ENCODE measurements at regions not wholly inside any gene's neighbourhood (a gene's known extent, or its start where the extent isn't known, plus 50 kb on each side); places are given as distances from the start of the nearest gene placed in this dataset.

GRCh38 chr6:102798636-102799035 is 1405.1 kb downstream of the GRIK2 start:
- H4K20me1 ChIP-seq (ENCODE audit: low read depth, low read length) = no peaks in the 10 kb centered on the region
- no peak overlapping the region for H3K4me3 ChIP-seq (ENCODE audit: insufficient read depth, low read length, poor library complexity, severe bottlenecking)
- H3K9me2 ChIP-seq (replicated peaks; ENCODE audit: insufficient read depth, low read length) = no peaks in the 10 kb centered on the region
- no peak overlapping the region for H3K9ac ChIP-seq (ENCODE audit: low read length)
- no peaks in the 10 kb centered on the region for H3K36me3 ChIP-seq (ENCODE audit: low read length)
- no peak overlapping the region for H2AFZ ChIP-seq (ENCODE audit: low read depth, low read length, severe bottlenecking)
- H3K4me2 ChIP-seq (ENCODE audit: low read depth, low read length, poor library complexity, severe bottlenecking) = no peak overlapping the region
- no peaks in the 10 kb centered on the region for H3K79me2 ChIP-seq (ENCODE audit: insufficient read depth, low read length)
- H3K27me3 ChIP-seq (ENCODE audit: low read length) = no peaks in the 10 kb centered on the region
- no peaks in the 10 kb centered on the region for H3K9me3 ChIP-seq (ENCODE audit: insufficient read depth, low read length)
- no peak overlapping the region for H3K27ac ChIP-seq (ENCODE audit: low read depth, low read length)
- H3F3A ChIP-seq (ENCODE audit: insufficient read depth) = no peaks in the 10 kb centered on the region
- TF ChIP-seq CTCF (IDR thresholded peaks at IDR 0.05; ENCODE audit: insufficient read depth, low read length, poor library complexity, severe bottlenecking) (no peak), EZH2phosphoT487 (conservative IDR thresholded peaks at IDR 0.05; ENCODE audit: low read length) (no peak)

GRCh38 chr6:102793752-102794151 is 1400.2 kb downstream of the GRIK2 start:
- Histone ChIP-seq H3K79me2 (ENCODE audit: insufficient read depth, low read length) (no peaks in the 10 kb centered on the region), H3K9ac (ENCODE audit: low read length) (no peak overlapping the region), H2AFZ (ENCODE audit: low read depth, low read length, severe bottlenecking) (no peak overlapping the region), H3K27ac (ENCODE audit: low read depth, low read length) (no peak overlapping the region), H3K27me3 (ENCODE audit: low read length) (no peaks in the 10 kb centered on the region), H3K9me2 (replicated peaks; ENCODE audit: insufficient read depth, low read length) (no peaks in the 10 kb centered on the region), H4K20me1 (ENCODE audit: low read depth, low read length) (no peaks in the 10 kb centered on the region), H3K36me3 (ENCODE audit: low read length) (no peaks in the 10 kb centered on the region), H3F3A (ENCODE audit: insufficient read depth) (no peaks in the 10 kb centered on the region), H3K4me2 (ENCODE audit: low read depth, low read length, poor library complexity, severe bottlenecking) (no peak overlapping the region), H3K4me3 (ENCODE audit: insufficient read depth, low read length, poor library complexity, severe bottlenecking) (no peak overlapping the region), H3K9me3 (ENCODE audit: insufficient read depth, low read length) (no peaks in the 10 kb centered on the region)
- TF ChIP-seq CTCF (IDR thresholded peaks at IDR 0.05; ENCODE audit: insufficient read depth, low read length, poor library complexity, severe bottlenecking) = no peak

GRCh38 chr6:102774326-102774725 is 1380.8 kb downstream of the GRIK2 start:
- no peak for TF ChIP-seq CTCF (IDR thresholded peaks at IDR 0.05; ENCODE audit: insufficient read depth, low read length, poor library complexity, severe bottlenecking)
- TF ChIP-seq EZH2phosphoT487 (conservative IDR thresholded peaks at IDR 0.05; ENCODE audit: low read length) = no peak
- no peak overlapping the region for H3K27ac ChIP-seq (ENCODE audit: low read depth, low read length)
- H3K27me3 ChIP-seq (ENCODE audit: low read length) = no peaks in the 10 kb centered on the region
- H3K4me3 ChIP-seq (ENCODE audit: insufficient read depth, low read length, poor library complexity, severe bottlenecking) = no peak overlapping the region
- no peaks in the 10 kb centered on the region for H3K9me2 ChIP-seq (replicated peaks; ENCODE audit: insufficient read depth, low read length)
- H3K9me3 ChIP-seq (ENCODE audit: insufficient read depth, low read length) = no peaks in the 10 kb centered on the region
- no peaks in the 10 kb centered on the region for H3F3A ChIP-seq (ENCODE audit: insufficient read depth)
- H3K9ac ChIP-seq (ENCODE audit: low read length) = no peak overlapping the region
- no peaks in the 10 kb centered on the region for H3K36me3 ChIP-seq (ENCODE audit: low read length)
- no peaks in the 10 kb centered on the region for H4K20me1 ChIP-seq (ENCODE audit: low read depth, low read length)
- no peak overlapping the region for H3K4me2 ChIP-seq (ENCODE audit: low read depth, low read length, poor library complexity, severe bottlenecking)
- H2AFZ ChIP-seq (ENCODE audit: low read depth, low read length, severe bottlenecking) = no peak overlapping the region
- no peaks in the 10 kb centered on the region for H3K79me2 ChIP-seq (ENCODE audit: insufficient read depth, low read length)

GRCh38 chr6:102773636-102774035 is 1380.1 kb downstream of the GRIK2 start:
- no peak overlapping the region for H3K9ac ChIP-seq (ENCODE audit: low read length)
- no peak overlapping the region for H3K27ac ChIP-seq (ENCODE audit: low read depth, low read length)
- H3K27me3 ChIP-seq (ENCODE audit: low read length) = no peaks in the 10 kb centered on the region
- H3K9me2 ChIP-seq (replicated peaks; ENCODE audit: insufficient read depth, low read length) = no peaks in the 10 kb centered on the region
- no peaks in the 10 kb centered on the region for H4K20me1 ChIP-seq (ENCODE audit: low read depth, low read length)
- no peaks in the 10 kb centered on the region for H3K79me2 ChIP-seq (ENCODE audit: insufficient read depth, low read length)
- H3K4me2 ChIP-seq (ENCODE audit: low read depth, low read length, poor library complexity, severe bottlenecking) = no peak overlapping the region
- H3K36me3 ChIP-seq (ENCODE audit: low read length) = no peaks in the 10 kb centered on the region
- no peak overlapping the region for H2AFZ ChIP-seq (ENCODE audit: low read depth, low read length, severe bottlenecking)
- H3F3A ChIP-seq (ENCODE audit: insufficient read depth) = no peaks in the 10 kb centered on the region
- TF ChIP-seq EZH2phosphoT487 (conservative IDR thresholded peaks at IDR 0.05; ENCODE audit: low read length) (no peak), CTCF (IDR thresholded peaks at IDR 0.05; ENCODE audit: insufficient read depth, low read length, poor library complexity, severe bottlenecking) (no peak)
- no peaks in the 10 kb centered on the region for H3K9me3 ChIP-seq (ENCODE audit: insufficient read depth, low read length)
- no peak overlapping the region for H3K4me3 ChIP-seq (ENCODE audit: insufficient read depth, low read length, poor library complexity, severe bottlenecking)
